GM21619 (cell line): ENCODE measurements at regions not wholly inside any gene's neighbourhood (a gene's known extent, or its start where the extent isn't known, plus 50 kb on each side); places are given as distances from the start of the nearest gene placed in this dataset.
A peak's percentile ranks its signal among the peaks of the same experiment; 100 is the strongest.
"Not testable (repeated sequence)": the region's sequence is repeated elsewhere in the genome, so short reads cannot be mapped to it uniquely, and the experiment has no call there.

Experiments
- ATAC-seq: cut with Tn5 transposase; IDR thresholded peaks from one replicate; pipeline ENCODE4 v1.9.1; 2021; ENCODE audit not compliant: unreplicated experiment

DNA sequence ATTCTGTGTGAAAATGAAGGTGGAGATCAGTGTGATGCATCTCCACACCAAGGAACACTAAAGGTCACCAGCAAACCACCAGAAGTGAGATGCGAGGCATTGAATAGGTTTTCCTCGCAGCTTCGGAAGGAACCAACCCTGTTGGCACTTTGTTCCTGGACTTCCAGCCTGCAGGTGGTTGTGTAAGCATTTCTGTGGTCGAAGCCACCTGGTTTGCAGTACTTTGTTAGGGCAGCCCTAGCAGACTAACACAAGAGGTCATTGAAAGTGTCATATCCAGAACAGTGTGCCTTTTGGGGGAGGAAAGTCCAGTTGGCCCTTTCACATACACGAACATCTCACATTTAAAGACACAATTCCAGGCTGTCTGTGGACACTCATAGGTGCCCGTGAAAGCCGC, 237.2 kb upstream of the PLGLB1 start:
- ATAC-seq: not testable (repeated sequence)

DNA sequence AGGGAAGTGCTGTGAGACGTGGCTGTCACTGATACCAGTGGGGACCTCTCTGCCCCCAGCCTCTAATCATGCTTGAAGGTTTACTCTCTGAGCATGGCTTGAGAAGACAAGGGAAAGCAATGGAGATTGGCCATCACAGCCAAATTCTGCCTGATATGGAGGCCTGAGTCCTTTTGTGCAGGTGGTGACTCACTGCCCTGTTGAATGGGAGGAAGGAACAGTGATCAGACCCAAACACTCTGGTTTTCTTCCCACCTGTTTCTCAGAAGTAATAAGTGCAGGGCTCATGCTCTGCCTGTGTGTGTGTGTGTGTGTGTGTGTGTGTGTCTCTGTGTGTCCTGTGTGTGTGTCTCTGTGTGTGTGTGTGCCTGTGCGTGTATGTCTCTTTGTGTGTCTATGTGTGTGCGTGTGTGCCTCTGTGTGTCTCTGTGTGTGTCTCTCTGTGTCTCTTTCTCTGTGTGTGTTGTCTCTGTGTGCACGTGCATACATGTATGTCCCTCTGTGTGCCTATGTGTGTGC, 240.6 kb upstream of the PLGLB1 start:
- ATAC-seq: not testable (repeated sequence)

DNA sequence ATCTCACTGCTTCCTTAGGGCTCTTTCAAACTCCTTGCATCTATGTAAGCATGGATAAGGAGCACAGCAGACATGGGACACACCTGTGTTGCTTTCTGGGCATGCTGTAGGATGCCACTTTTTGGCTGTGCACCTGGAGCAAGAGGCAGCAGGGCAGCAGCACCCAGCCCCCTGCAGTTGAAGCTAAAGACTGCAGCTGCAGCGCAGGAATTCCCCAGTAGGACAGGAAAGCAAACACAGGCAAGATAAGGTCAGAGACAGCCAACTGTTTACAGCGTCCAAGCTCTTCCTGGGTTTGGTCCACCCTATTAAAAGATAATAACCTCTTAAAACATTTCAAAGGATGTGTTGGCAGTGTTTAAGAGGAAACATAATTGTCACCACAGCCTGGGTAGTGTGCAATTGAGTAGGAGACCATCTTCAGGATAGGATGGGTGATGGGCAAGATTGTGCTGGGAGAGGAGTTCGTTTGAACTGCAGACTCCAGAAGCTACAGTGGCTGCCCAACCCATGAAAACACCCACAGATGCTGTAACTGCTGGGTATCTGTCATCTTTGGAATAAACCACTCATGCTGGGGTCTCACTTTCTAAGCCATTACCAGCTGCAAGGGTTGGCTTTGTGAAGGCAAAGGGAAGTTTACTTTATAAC, 242.3 kb upstream of the PLGLB1 start:
- ATAC-seq: not testable (repeated sequence)

DNA sequence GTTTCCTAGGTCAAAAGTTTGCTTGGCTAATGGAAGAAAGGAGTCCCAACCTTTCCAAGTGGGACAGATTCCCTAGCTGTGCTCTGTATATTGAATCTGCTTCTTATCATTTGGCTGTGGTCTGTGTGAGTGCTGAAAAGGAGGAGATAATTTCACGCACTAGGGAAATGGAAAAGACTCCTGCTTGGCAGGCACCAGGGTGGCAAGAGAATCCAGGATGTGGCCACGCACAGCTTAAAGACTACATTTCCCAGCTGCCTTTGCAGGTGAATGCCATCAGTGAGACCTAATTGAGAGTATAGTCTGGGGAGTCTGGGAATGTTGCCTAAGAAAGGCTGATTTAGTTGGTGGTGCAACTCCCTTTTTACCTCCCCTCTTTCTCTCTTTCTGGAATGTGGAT, 253.5 kb upstream of the PLGLB1 start:
- not testable (repeated sequence) for ATAC-seq

DNA sequence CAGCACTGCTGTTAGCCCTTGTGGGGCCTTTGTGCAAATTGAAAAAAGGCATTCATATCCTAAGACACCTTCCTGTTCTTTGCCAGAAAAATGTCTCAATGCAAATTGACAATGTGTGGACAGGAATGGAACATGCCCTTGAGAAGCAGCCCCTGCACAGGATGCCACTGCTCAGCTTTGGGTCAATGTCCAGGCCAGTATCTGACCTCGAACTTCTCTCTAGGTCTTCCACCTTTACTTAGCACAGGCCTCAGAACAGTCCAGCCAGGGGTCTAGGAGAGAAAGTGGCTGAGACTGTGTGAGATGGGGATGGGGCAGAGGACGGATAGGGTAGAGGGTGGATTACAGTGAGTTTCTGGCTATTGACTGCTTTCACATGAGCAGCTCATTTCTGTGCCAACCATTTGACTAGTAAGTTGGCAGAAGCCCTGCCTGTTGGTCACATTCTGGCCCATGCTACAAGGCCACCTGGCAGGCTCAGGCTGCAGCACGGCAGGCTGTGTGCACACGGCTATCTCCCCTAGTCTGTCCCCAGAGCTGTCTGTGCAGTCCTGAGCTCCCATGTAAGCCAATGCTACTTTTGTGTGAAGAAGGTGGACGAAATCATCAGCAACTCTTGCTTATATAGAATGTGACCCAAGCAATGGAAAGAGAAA, 254.5 kb upstream of the PLGLB1 start:
- ATAC-seq: not testable (repeated sequence)

DNA sequence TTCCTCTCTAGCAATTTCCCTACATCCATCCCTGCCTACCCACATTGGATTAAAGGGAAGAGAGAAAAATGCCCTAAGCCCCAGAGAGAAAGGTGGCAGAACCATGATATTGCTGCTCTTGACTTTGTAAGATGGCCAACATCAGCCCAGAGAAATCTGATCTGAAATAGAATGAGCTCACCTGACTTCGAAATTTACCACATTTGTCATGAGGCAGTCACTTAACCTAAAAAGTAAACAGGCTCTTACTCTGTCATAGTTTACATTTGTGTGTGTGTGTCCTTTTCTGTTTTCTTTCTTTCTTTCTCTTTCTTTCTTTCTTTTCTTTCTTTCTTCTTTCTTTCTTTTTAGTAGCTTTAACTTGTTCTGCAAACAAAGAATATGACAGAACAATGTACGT, 255.0 kb upstream of the PLGLB1 start:
- not testable (repeated sequence) for ATAC-seq

DNA sequence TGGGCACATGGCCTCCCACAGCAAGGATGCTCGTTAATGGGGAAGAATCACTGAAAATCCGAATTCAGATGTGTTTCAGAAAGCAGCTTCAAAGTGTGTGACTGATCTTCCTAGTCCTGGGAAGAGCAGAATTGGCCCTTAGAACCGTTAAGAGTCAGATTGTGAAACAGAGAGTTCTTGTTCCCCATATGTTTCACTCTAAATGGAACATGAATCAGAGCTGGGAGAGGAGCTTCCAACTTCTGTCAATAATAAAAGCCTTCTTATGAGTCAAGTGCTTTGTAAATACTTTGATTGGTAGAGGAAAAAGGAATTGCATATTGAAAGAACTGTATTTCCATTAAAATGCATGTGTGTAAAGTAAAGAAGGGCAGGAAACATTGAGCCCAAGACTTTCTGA, 256.1 kb upstream of the PLGLB1 start:
- ATAC-seq: not testable (repeated sequence)

DNA sequence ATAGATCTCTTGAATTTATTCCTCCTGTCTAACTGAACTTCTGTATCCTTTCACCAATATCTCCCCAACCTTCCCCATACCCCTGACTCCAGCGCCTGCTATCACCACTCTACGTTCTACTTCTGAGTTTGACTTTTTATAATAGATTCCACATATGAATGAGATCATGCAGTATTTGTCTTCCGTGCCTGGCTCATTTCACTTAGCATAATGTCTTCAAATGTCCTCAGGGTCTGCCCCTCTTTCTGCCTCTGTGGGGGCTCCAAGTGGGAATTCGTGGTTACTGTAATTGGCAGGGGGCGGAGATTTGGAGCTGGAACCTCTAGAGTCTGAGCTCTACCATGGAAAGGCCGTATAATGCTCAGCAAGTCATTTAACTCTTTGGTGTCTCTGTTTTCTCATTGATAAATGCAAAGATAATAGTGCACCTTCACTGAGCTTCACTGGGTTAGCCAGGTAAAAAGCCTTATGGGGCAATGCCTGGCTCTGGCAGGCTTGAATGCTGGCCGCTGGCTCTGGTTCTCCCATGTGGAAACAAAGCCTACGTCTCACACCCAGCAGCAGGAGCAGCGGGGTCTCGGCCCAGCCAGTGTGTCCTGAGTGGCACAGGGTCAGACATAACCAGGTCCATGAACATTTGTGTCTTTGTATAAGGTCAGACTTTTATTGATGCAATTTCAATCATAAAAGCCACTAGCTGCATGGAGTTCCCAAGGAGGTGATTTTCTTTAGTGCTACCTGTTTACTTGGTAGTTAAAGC, 259.1 kb upstream of the PLGLB1 start:
- ATAC-seq: not testable (repeated sequence)

DNA sequence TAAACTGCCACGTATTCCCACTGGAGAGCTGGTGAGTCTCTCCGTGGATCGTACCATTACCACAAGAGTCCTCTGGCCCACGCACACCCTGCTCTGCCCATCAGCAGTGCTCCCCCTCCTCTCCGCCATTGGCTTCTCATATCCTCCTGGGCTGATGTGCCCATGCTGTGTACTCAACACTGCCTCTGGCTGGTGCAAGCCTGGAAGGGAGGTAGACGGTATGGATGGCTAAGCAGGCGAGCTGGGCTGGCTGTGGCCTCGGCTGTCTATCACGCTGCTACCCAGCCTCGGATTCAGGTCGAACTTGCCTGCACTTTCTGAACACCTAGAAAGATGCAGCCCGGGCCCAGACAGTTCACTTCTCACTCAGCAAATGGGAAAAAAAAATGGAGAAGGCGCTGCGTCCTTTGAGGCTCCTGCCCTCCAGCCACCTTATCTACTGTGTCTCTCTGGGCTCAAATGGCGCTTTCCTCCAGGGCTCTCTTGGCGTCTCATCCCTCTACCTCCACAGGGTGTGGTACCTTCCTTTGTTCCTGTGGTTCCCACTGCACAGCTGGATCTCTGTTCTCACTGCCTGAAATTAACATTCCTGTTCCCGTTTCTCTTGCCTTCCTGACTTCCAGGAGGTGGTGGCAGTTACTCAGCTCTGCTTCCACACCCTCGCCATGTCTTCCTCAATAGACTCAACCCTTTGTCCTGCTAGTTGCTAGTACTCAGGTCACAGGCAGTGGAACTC, 262.3 kb upstream of the PLGLB1 start:
- not testable (repeated sequence) for ATAC-seq

DNA sequence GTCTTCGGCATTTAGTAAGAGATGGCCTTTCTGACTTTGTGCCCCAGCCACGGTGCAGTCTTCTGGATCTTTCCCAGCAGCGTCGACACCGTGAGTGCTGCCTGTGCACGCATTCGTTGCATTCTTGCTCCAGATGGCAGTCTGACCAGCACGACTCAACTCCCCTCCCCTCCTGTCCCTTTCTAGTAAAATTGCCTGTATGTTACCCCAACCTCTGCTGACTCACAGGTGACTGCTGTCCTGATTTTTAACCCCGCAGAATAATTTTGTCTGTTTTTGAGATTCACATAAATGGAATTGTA, 262.8 kb upstream of the PLGLB1 start:
- not testable (repeated sequence) for ATAC-seq

DNA sequence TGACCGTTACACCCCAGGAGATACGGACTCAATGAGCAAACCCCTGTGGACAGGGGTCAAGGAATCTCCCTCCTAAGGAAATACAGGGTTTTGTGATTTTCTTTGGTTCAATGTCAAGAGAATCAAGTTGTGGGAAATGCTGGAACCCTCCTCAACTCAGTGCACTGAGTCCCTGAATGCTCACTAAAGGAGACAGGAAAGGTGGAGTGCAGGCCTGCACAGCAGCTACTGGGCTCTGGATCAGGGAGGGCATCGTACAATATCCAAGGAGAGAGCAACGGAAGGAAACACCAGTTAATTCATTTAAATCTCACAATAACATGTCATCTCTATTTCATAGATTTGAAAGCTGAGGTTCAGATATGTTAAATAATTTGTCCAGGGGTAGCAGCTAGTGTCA, 263.5 kb upstream of the PLGLB1 start:
- ATAC-seq: not testable (repeated sequence)

DNA sequence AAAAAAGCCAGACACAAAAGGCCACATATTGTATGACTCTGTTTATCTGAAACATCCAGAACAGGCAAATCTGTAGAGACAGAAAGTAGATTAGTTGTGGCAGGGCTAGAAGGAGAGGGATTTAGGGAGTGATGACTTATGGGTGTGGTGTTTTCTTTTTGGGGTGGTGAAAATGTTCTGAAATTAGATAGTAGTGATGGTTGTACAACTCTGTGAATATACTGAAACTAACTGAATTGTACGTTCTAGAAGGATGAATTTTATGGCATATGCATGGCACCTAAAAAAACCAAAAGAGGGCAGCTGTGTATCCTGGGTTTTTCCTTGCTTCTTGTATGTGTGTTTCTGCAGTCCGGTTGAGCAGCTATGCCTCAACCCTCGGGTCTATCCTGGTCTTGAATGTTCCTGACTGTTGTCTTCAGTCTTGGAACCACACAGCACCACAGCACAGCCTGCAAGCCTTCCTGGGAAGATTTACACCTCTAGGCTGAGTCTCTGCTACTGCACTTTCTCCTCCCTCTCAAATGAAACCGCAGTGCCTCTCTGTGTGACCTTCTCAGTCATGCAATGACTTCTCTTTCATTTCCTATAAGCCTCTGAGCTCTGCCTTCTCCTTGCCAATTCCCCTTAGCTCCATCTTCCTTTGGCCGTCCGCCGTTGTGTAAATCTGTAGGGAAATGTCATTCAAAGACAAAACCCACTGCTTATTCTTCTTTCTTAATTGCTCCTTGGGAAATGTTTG, 269.1 kb upstream of the PLGLB1 start:
- ATAC-seq: peak; percentile 73

DNA sequence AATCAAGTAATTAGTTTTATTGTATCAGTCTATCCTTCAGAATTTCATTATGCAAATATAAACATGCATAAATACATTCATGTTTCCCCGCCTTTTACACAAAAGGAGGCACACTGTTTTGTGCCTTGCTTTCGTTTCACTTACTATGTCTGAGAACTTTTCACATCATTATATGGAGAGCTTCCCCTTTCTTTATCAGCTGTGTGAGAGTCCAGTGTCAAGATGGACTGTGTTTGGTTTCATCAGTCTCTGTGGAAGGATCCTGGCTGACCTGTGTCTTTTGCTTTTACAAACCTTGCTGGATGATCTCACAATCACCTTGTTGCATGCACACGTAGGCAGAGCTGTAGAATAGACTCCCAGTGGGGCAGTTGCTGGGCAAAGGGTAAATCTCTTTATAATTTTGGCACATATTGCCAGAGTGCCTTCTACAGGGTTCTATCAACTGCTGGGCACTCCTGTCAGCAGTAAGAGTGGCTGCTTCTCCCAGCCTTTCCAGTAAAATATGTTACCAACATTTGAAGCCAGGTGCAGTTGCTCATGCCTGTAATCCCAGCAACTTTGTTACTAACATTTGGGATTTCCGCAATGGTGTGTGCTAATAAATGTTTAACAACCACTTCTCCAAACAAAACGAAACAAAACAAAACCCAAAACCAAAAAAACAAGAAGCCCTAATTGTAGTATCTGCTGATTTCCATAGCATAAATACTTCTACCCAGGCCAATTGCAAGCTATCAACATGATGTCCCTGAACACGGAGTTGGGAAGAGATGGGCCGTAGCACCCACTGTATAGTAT, 270.0 kb upstream of the PLGLB1 start:
- ATAC-seq: peak; percentile 28

DNA sequence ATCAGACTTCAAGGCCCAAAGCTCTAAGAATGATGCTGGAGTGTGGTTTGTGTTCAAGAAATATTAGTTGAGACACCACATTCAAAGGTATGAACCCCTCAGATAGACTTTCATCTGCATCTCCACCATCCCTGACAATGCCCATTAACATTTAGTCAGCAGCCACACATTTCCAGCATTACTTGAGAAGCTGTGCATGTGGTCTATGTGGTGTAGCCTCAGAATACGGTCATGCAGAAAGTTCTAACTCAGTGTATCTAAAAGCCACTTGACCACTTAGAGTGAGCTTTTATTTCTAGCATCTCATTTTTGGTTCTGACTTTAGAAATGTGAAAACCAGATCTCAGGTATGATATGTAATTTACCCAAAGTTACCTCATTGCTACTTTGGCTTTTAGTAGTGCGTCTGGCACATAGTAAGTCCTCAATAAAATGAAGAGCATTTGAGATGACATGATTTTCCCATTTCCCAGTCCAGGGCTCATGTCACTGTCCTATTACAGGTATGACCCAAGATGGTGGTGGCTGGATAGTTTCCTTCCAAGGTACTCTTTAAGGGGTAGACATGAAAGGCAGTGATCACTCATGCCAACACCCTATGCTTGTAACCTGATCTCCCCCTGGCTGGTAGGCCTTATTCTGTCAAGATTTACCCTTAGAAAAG, 272.4 kb upstream of the PLGLB1 start:
- not testable (repeated sequence) for ATAC-seq

DNA sequence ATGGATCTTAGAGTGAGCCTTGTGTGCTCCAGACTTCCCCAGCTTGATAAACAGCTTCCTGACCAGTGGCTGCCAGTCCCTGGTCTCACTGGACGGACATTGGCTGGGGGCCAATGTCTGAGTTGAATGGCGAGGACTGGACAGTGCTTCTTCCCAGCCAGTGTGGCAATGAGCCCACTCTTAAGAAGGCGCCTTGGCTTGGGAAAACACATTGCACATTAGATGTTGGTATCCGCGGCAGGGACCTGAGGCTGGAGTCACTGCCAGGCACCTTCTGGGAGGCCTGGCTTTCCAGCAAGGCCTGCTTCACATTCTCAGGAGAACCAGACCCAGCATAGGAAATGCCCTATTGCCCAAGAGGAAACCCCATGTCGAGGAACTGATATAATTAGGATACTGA, 273.5 kb upstream of the PLGLB1 start:
- not testable (repeated sequence) for ATAC-seq

DNA sequence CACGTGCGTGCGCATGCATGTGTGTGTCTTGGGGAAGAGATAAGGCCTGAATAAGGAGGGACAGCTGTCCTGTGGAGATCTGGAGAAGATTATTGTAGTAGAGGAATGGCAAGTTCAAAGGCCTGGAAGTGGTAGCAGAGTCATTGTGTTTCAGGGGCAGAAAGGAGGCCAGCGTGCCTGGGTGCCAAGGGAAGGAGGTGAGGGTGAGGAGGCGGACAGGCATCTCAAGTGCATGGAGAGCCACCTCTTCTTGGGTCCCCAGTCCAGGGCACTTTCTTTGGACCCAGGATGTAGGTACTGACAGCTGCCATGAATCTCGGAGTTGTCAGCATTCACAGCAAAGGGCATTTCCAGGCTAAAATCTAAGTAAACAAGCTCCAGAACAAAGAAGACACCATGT, 279.7 kb upstream of the PLGLB1 start:
- ATAC-seq: not testable (repeated sequence)

DNA sequence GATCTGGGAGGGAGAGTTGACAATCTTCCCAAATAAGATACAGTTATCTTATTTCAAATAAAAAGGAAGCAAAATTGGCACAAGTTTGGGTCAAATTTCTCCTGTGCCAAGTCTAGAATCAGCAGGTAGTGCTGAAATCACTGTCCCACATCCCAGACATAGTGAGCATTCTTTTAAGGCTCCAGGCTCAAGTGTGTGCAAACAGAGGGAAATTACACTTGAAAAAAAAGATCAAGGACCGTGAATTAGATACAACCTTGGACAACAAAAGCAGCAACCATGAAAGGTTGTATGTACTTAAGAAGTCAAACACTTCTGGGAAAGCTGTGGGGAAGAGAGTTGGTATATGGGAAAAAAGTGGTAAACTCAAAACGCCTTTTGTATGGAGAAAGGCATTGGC, 280.2 kb upstream of the PLGLB1 start:
- not testable (repeated sequence) for ATAC-seq

DNA sequence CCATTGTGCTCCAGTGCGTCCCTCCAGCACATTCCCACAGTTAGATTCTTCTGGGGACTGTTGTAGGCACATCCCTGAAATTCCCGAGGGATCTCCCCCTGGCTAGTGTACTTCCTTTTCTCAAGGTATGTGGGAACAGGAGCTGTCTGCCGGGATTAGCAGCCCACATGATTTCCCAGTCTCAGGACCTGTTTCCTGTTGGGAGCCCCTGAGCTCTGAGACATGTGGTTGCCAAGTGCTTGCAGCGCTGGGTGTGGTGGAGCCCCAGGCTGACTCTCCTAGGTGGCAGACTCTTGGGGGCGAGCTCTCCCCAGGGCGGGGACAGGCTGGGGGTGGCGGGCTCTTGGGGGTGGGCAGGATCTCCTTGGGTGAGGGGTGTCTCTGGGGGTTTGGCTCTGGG, 287.0 kb upstream of the PLGLB1 start:
- ATAC-seq: not testable (repeated sequence)

DNA sequence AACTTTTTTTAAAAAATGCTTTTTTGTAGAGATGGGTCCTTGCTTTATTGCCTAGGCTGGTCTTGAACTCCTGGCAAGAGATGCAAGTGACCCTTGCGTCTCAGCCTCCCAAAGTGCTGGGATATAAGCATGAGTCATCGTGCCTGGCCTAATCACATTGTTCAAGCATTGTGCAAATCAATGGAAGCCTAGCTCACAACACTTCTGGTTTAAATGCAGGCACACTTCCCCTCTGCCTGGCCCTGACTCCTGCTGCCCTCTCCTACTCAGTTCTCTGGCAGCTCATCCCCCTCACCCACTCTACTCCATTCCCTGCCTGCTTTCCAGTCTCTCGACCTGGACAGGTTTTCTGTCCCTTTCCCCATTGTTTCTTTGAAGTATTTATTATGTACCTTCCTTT, 288.1 kb upstream of the PLGLB1 start:
- ATAC-seq: not testable (repeated sequence)
